Type B pancreatic cell (in vitro differentiated cells): ENCODE measurements at regions not wholly inside any gene's neighbourhood (a gene's known extent, or its start where the extent isn't known, plus 50 kb on each side); places are given as distances from the start of the nearest gene placed in this dataset.
"Not testable (repeated sequence)": the region's sequence is repeated elsewhere in the genome, so short reads cannot be mapped to it uniquely, and the experiment has no call there.

Experiments
- DNase-seq: peaks from one replicate; pipeline ENCODE4 v3.0.0; 2021; ENCODE audit warnings: mixed read lengths; ENCODE audit not compliant: unreplicated experiment; ENCODE audit errors: extremely low spot score
- H3K27ac Mint-ChIP-seq: 2 replicates; pipeline ENCODE4 v1.8.0; 2021; ENCODE audit warnings: mild to moderate bottlenecking, mixed read lengths
- H3K27me3 Mint-ChIP-seq: 2 replicates; pipeline ENCODE4 v1.8.0; 2021; ENCODE audit warnings: mixed read lengths
- H3K36me3 Mint-ChIP-seq: 2 replicates; pipeline ENCODE4 v1.8.0; 2021; ENCODE audit warnings: mixed read lengths
- H3K4me1 Mint-ChIP-seq: one replicate; pipeline ENCODE4 v1.8.0; 2021; ENCODE audit warnings: mixed read lengths; ENCODE audit not compliant: unreplicated experiment
- H3K4me3 Mint-ChIP-seq: 2 replicates; pipeline ENCODE4 v1.8.0; 2021; ENCODE audit warnings: mild to moderate bottlenecking, mixed read lengths
- H3K9me3 Mint-ChIP-seq: 2 replicates; pipeline ENCODE4 v1.8.0; 2021; ENCODE audit warnings: mixed read lengths
- CTCF ChIP-seq: fragments of 200-600 bp; sonication (generic); conservative IDR thresholded peaks from 2 replicates; pipeline ENCODE4 v1.5.0; 2021; ENCODE audit warnings: antibody characterized with exemption, mild to moderate bottlenecking

- DNase-seq: no peak
- no peak overlapping the region for H3K27ac Mint-ChIP-seq
- no peaks in the 10 kb centered on the region for H3K9me3 Mint-ChIP-seq
- H3K4me1 Mint-ChIP-seq: no peaks in the 10 kb centered on the region
- no peaks in the 10 kb centered on the region for H3K36me3 Mint-ChIP-seq
- H3K4me3 Mint-ChIP-seq: no peak overlapping the region
- no peaks in the 10 kb centered on the region for H3K27me3 Mint-ChIP-seq
- no peak for TF ChIP-seq CTCF
Measured at GRCh38 chr10:105729428-105729827, 1088.3 kb downstream of the SORCS3 start.

- DNase-seq, H3K9me3 Mint-ChIP-seq, H3K27me3 Mint-ChIP-seq: not testable (repeated sequence)
Measured at GRCh38 chr10:105727586-105727985, 1086.5 kb downstream of the SORCS3 start.

GRCh38 chr10:105727131-105727530 is 1086.0 kb downstream of the SORCS3 start:
- Mint-ChIP-seq H3K4me1 (no peaks in the 10 kb centered on the region), H3K27me3 (no peaks in the 10 kb centered on the region), H3K36me3 (no peaks in the 10 kb centered on the region), H3K9me3 (no peaks in the 10 kb centered on the region), H3K27ac (no peak overlapping the region), H3K4me3 (no peak overlapping the region)
- no peak for DNase-seq
- no peak for TF ChIP-seq CTCF

More at GRCh38 chr10:105727586-105727985, 1086.5 kb downstream of the SORCS3 start:
- not testable (repeated sequence) for H3K36me3 Mint-ChIP-seq, H3K4me1 Mint-ChIP-seq, H3K27ac Mint-ChIP-seq, H3K4me3 Mint-ChIP-seq

- TF ChIP-seq CTCF: no peak
- H3K4me3 Mint-ChIP-seq: no peak overlapping the region
Measured at GRCh38 chr10:105726149-105726548, 1085.1 kb downstream of the SORCS3 start.

GRCh38 chr10:105725007-105725406 is 1083.9 kb downstream of the SORCS3 start:
- Mint-ChIP-seq H3K27ac (no peak overlapping the region), H3K9me3 (no peaks in the 10 kb centered on the region), H3K4me3 (no peak overlapping the region), H3K36me3 (no peaks in the 10 kb centered on the region), H3K4me1 (no peaks in the 10 kb centered on the region), H3K27me3 (no peaks in the 10 kb centered on the region)
- no peak for TF ChIP-seq CTCF
- no peak for DNase-seq

More at GRCh38 chr10:105726149-105726548, 1085.1 kb downstream of the SORCS3 start:
- Mint-ChIP-seq H3K9me3 (no peaks in the 10 kb centered on the region), H3K27me3 (no peaks in the 10 kb centered on the region), H3K36me3 (no peaks in the 10 kb centered on the region), H3K4me1 (no peaks in the 10 kb centered on the region), H3K27ac (no peak overlapping the region)
- no peak for DNase-seq

GRCh38 chr10:105718207-105718995 is 1077.3 kb downstream of the SORCS3 start:
- H3K36me3 Mint-ChIP-seq: no peaks in the 10 kb centered on the region
- H3K9me3 Mint-ChIP-seq: no peaks in the 10 kb centered on the region
- no peak for TF ChIP-seq CTCF
- H3K27ac Mint-ChIP-seq: no peak overlapping the region
- H3K4me1 Mint-ChIP-seq: no peaks in the 10 kb centered on the region
- H3K27me3 Mint-ChIP-seq: no peaks in the 10 kb centered on the region
- DNase-seq: no peak
- no peak overlapping the region for H3K4me3 Mint-ChIP-seq
